HEK293 (cell line): ENCODE measurements at regions not wholly inside any gene's neighbourhood (a gene's known extent, or its start where the extent isn't known, plus 50 kb on each side); places are given as distances from the start of the nearest gene placed in this dataset.

Experiments used
- CTCF ChIA-PET: fragments of 350-600 bp; formaldehyde crosslinking; extraction: SDS; loops from one replicate; lab custom pipeline; 2021; ENCODE audit warnings: antibody characterized with exemption; lab: Yijun Ruan, JAX
- POLR2A ChIA-PET: fragments of 300-600 bp; formaldehyde crosslinking; extraction: SDS; loops from one replicate; lab custom pipeline; 2020; ENCODE audit warnings: antibody characterized with exemption, inconsistent platforms; lab: Yijun Ruan, JAX
- H3K27ac ChIP-seq: fragments of 200-500 bp; sonication (Bioruptor generic); 2 replicates; pipeline ENCODE4 v1.5.1; 2014; ENCODE audit warnings: low read depth, low read length, control low read depth, inconsistent platforms; ENCODE audit errors: extremely low read depth
- H3K36me3 ChIP-seq, 2 experiments: fragments of 200-500 bp in 1 of 2; sonication (Bioruptor generic) in 1 of 2; 1 replicate in 1 of 2; 2 replicates in 1 of 2; pipeline ENCODE4 v1.5.1; 2014 to 2017; ENCODE audit warnings: inconsistent platforms in 2 of 2, low read length in 2 of 2; ENCODE audit not compliant: control insufficient read depth in 2 of 2, insufficient read depth in 1 of 2
- H3K4me1 ChIP-seq: fragments of 200-500 bp; sonication (Bioruptor generic); 2 replicates; pipeline ENCODE4 v1.5.1; 2014; ENCODE audit warnings: mild to moderate bottlenecking, low read length, inconsistent platforms; ENCODE audit not compliant: control insufficient read depth, insufficient read depth
- H3K4me3 ChIP-seq: 2 replicates; pipeline ENCODE4 v1.5.1; 2011; ENCODE audit warnings: low read depth, mild to moderate bottlenecking, control low read depth, low read length, moderate library complexity
- H3K9me3 ChIP-seq: fragments of 200-500 bp; sonication (Bioruptor generic); 2 replicates; pipeline ENCODE4 v1.5.1; 2014; ENCODE audit warnings: low read depth, low read length, inconsistent platforms; ENCODE audit not compliant: control insufficient read depth, insufficient read depth
- HOXA7 ChIP-seq: sonication (generic); formaldehyde crosslinking; IDR thresholded peaks from 2 replicates; pipeline ENCODE4 v1.8.1; 2022; ENCODE audit warnings: missing genetic modification reagents, borderline replicate concordance
- MEIS1 ChIP-seq: sonication (generic); formaldehyde crosslinking; IDR thresholded peaks from 2 replicates; pipeline ENCODE4 v1.8.1; 2022; ENCODE audit warnings: missing genetic modification reagents, mild to moderate bottlenecking, borderline replicate concordance
- SETDB1 ChIP-seq: IDR thresholded peaks from one replicate; pipeline ENCODE4 v1.6.1; 2017; ENCODE audit warnings: mild to moderate bottlenecking, low read length, moderate library complexity, mixed read lengths; ENCODE audit not compliant: insufficient read length
- SP2 ChIP-seq: fragments of 450-650 bp; formaldehyde crosslinking; IDR thresholded peaks from 2 replicates; pipeline ENCODE4 v1.5.1; 2016; ENCODE audit warnings: missing biosample characterization, missing genetic modification characterization
- SP7 ChIP-seq: fragments of 450-650 bp; formaldehyde crosslinking; IDR thresholded peaks from 2 replicates; pipeline ENCODE4 v1.5.1; 2016; ENCODE audit warnings: missing biosample characterization, missing genetic modification characterization
- YY1 ChIP-seq: fragments of 450-650 bp; formaldehyde crosslinking; IDR thresholded peaks from 2 replicates; pipeline ENCODE4 v1.5.1; 2018; ENCODE audit warnings: missing biosample characterization, missing genetic modification characterization
- ZBTB20 ChIP-seq: fragments of 450-650 bp; formaldehyde crosslinking; IDR thresholded peaks from 2 replicates; pipeline ENCODE4 v1.5.1; 2016; ENCODE audit warnings: missing biosample characterization, missing genetic modification characterization
- ZBTB7A ChIP-seq: fragments of 450-650 bp; formaldehyde crosslinking; IDR thresholded peaks from 2 replicates; pipeline ENCODE4 v1.5.1; 2016; ENCODE audit warnings: low read depth, missing biosample characterization, missing genetic modification characterization
- ZFP69B ChIP-seq: fragments of 450-650 bp; formaldehyde crosslinking; IDR thresholded peaks from 2 replicates; pipeline ENCODE4 v1.5.1; 2016; ENCODE audit warnings: missing biosample characterization, missing genetic modification characterization
- ZNF121 ChIP-seq: fragments of 450-650 bp; formaldehyde crosslinking; IDR thresholded peaks from 2 replicates; pipeline ENCODE4 v1.5.1; 2016; ENCODE audit warnings: missing biosample characterization, missing genetic modification characterization
- ZNF140 ChIP-seq: fragments of 450-650 bp; formaldehyde crosslinking; IDR thresholded peaks from 2 replicates; pipeline ENCODE4 v1.5.1; 2016; ENCODE audit warnings: missing biosample characterization, missing genetic modification characterization
- ZNF184 ChIP-seq: fragments of 450-650 bp; IDR thresholded peaks from 2 replicates; pipeline ENCODE4 v1.5.1; 2018; ENCODE audit warnings: missing biosample characterization, mild to moderate bottlenecking, missing genetic modification characterization
- ZNF223 ChIP-seq: fragments of 450-650 bp; formaldehyde crosslinking; IDR thresholded peaks from 2 replicates; pipeline ENCODE4 v1.5.1; 2016; ENCODE audit warnings: missing biosample characterization, missing genetic modification characterization
- ZNF266 ChIP-seq: fragments of 450-650 bp; formaldehyde crosslinking; IDR thresholded peaks from 2 replicates; pipeline ENCODE4 v1.5.1; 2016; ENCODE audit warnings: missing biosample characterization, missing genetic modification characterization, low read depth
- ZNF514 ChIP-seq: fragments of 450-650 bp; formaldehyde crosslinking; IDR thresholded peaks from 2 replicates; pipeline ENCODE4 v1.5.1; 2016; ENCODE audit warnings: missing biosample characterization, missing genetic modification characterization
- ZNF530 ChIP-seq: fragments of 450-650 bp; formaldehyde crosslinking; IDR thresholded peaks from 2 replicates; pipeline ENCODE4 v1.5.1; 2016; ENCODE audit warnings: low read depth, missing biosample characterization, missing genetic modification characterization
- ZNF549 ChIP-seq: fragments of 450-650 bp; IDR thresholded peaks from 2 replicates; pipeline ENCODE4 v1.5.1; 2018; ENCODE audit warnings: missing biosample characterization, missing genetic modification characterization, mild to moderate bottlenecking, inconsistent platforms, moderate library complexity
- ZNF596 ChIP-seq: fragments of 450-650 bp; IDR thresholded peaks from 2 replicates; pipeline ENCODE4 v1.5.0; 2018; ENCODE audit warnings: missing biosample characterization, mild to moderate bottlenecking, missing genetic modification characterization, moderate library complexity
- ZNF707 ChIP-seq: fragments of 450-650 bp; formaldehyde crosslinking; IDR thresholded peaks from 2 replicates; pipeline ENCODE4 v1.5.1; 2016; ENCODE audit warnings: missing biosample characterization, missing genetic modification characterization
- ZNF837 ChIP-seq: fragments of 450-650 bp; formaldehyde crosslinking; IDR thresholded peaks from 2 replicates; pipeline ENCODE4 v1.5.1; 2016; ENCODE audit warnings: missing biosample characterization, missing genetic modification characterization
- TF ChIP-seq, protein P1 (sequence below): fragments of 450-650 bp; formaldehyde crosslinking; IDR thresholded peaks from 2 replicates; pipeline ENCODE4 v1.5.1; 2017; ENCODE audit warnings: missing biosample characterization, missing genetic modification characterization
- TF ChIP-seq, protein P2 (sequence below): fragments of 450-650 bp; formaldehyde crosslinking; IDR thresholded peaks from 2 replicates; pipeline ENCODE4 v1.5.1; 2016; ENCODE audit warnings: missing biosample characterization, missing genetic modification characterization, borderline replicate concordance
- TF ChIP-seq, protein P3 (sequence below): fragments of 450-650 bp; formaldehyde crosslinking; IDR thresholded peaks from 2 replicates; pipeline ENCODE4 v1.5.1; 2016; ENCODE audit warnings: missing biosample characterization, missing genetic modification characterization
- TF ChIP-seq, protein P4 (sequence below): fragments of 450-650 bp; formaldehyde crosslinking; IDR thresholded peaks from 2 replicates; pipeline ENCODE4 v1.5.1; 2016; ENCODE audit warnings: missing biosample characterization, missing genetic modification characterization

DNA sequence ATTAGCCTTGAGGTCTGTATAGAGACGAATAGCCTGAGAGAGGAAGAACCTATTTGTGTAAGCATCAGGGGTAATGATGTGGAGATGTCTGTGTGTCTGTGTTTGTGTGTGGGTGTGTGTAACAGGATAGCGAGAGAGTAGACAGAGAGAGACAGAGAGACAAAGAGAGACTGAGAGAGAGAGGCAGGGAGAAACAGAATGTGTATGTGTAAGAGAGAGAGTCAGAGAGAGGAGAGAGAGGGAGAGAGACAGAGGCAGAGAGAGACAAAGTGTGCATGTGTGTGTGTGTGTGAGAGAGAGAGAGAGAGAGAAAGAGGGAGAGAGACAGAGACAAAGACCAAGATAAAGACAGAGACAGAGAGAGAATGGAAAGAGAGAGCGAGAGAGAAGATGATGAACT, 396.1 kb downstream of the PAX1 start:
- ChIA-PET CTCF (interaction anchor here (0.7 kb wide), 1 partner anchor 443 kb away, joined by 3 read pairs; no protein-coding TSS in a partner anchor), POLR2A (no interaction called here)

DNA sequence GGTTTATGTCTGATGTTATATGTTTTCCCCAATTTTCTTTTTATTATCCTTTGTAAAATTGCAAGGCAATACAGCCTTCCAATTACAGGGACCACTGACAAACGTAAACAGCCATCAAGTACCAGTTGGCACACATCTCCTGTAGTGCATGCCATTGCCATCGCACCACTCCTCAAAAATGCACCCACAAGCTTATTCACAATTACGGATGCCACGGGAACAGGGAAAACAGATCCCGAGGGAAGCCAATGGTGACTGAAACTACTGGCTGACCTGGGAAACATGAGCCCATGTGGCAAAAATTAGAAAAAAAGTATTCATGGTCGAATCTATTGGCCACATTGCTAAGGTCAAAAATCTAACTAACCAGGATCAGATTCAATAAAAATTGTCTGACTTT, 395.2 kb downstream of the PAX1 start:
- Histone ChIP-seq H3K36me3 (no peaks in the 10 kb centered on the region), H3K27ac (no peak overlapping the region), H3K4me1 (no peaks in the 10 kb centered on the region), H3K4me3 (no peak overlapping the region), H3K9me3 (no peaks in the 10 kb centered on the region)
- CTCF ChIA-PET = interaction anchor here (1.1 kb wide), 1 partner anchor 460 kb away, joined by 4 read pairs; no protein-coding TSS in a partner anchor
- POLR2A ChIA-PET = no interaction called here
- TF ChIP-seq, protein P1, sequence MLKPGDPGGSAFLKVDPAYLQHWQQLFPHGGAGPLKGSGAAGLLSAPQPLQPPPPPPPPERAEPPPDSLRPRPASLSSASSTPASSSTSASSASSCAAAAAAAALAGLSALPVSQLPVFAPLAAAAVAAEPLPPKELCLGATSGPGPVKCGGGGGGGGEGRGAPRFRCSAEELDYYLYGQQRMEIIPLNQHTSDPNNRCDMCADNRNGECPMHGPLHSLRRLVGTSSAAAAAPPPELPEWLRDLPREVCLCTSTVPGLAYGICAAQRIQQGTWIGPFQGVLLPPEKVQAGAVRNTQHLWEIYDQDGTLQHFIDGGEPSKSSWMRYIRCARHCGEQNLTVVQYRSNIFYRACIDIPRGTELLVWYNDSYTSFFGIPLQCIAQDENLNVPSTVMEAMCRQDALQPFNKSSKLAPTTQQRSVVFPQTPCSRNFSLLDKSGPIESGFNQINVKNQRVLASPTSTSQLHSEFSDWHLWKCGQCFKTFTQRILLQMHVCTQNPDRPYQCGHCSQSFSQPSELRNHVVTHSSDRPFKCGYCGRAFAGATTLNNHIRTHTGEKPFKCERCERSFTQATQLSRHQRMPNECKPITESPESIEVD (tag by site-specific recombination) = no peak
- no peak for TF ChIP-seq ZNF530 (tag by site-specific recombination)
- TF ChIP-seq, protein P2, sequence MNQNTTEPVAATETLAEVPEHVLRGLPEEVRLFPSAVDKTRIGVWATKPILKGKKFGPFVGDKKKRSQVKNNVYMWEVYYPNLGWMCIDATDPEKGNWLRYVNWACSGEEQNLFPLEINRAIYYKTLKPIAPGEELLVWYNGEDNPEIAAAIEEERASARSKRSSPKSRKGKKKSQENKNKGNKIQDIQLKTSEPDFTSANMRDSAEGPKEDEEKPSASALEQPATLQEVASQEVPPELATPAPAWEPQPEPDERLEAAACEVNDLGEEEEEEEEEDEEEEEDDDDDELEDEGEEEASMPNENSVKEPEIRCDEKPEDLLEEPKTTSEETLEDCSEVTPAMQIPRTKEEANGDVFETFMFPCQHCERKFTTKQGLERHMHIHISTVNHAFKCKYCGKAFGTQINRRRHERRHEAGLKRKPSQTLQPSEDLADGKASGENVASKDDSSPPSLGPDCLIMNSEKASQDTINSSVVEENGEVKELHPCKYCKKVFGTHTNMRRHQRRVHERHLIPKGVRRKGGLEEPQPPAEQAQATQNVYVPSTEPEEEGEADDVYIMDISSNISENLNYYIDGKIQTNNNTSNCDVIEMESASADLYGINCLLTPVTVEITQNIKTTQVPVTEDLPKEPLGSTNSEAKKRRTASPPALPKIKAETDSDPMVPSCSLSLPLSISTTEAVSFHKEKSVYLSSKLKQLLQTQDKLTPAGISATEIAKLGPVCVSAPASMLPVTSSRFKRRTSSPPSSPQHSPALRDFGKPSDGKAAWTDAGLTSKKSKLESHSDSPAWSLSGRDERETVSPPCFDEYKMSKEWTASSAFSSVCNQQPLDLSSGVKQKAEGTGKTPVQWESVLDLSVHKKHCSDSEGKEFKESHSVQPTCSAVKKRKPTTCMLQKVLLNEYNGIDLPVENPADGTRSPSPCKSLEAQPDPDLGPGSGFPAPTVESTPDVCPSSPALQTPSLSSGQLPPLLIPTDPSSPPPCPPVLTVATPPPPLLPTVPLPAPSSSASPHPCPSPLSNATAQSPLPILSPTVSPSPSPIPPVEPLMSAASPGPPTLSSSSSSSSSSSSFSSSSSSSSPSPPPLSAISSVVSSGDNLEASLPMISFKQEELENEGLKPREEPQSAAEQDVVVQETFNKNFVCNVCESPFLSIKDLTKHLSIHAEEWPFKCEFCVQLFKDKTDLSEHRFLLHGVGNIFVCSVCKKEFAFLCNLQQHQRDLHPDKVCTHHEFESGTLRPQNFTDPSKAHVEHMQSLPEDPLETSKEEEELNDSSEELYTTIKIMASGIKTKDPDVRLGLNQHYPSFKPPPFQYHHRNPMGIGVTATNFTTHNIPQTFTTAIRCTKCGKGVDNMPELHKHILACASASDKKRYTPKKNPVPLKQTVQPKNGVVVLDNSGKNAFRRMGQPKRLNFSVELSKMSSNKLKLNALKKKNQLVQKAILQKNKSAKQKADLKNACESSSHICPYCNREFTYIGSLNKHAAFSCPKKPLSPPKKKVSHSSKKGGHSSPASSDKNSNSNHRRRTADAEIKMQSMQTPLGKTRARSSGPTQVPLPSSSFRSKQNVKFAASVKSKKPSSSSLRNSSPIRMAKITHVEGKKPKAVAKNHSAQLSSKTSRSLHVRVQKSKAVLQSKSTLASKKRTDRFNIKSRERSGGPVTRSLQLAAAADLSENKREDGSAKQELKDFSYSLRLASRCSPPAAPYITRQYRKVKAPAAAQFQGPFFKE (tag by site-specific recombination) = no peak
- no peak for TF ChIP-seq ZNF837 (tag by site-specific recombination)
- no peak for TF ChIP-seq ZNF707 (tag by site-specific recombination)
- TF ChIP-seq, protein P3, sequence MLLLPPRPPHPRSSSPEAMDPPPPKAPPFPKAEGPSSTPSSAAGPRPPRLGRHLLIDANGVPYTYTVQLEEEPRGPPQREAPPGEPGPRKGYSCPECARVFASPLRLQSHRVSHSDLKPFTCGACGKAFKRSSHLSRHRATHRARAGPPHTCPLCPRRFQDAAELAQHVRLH (tag by site-specific recombination) = no peak
- TF ChIP-seq YY1 (tag by site-specific recombination) = no peak

More for the DNA sequence above, 396.1 kb downstream of the PAX1 start:
- no peaks in the 10 kb centered on the region for H3K4me1 ChIP-seq
- no peak overlapping the region for H3K27ac ChIP-seq
- TF ChIP-seq ZNF266 (tag by site-specific recombination) (peak; percentile 20; the same call in 1 of the 2 replicates), HOXA7 (CRISPR knock-in tag) (no peak), ZNF549 (tag by site-specific recombination) (no peak)
- no peaks in the 10 kb centered on the region for H3K36me3 ChIP-seq
- H3K9me3 ChIP-seq = no peaks in the 10 kb centered on the region
- no peak overlapping the region for H3K4me3 ChIP-seq

DNA sequence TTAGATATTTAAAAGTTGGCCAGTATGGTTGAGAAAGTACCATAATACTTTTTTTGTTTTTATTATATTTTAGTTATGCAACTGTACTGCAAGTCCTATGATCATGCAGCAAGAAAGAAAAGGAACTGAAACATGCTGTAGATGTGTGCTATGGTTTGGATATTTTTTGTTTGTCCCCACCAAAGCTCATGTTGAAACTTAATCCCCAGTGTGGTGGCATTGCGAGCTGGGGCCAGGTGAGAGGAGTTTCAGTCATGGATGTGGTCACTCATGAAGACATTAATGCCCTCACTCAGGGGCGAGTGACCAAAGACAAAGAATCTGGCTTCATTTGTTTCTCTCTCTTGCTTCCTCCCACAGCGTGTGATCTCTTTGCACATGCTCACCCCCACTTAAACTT, 393.9 kb downstream of the PAX1 start:
- Histone ChIP-seq H3K4me1 (no peaks in the 10 kb centered on the region), H3K9me3 (no peaks in the 10 kb centered on the region), H3K27ac (no peak overlapping the region), H3K4me3 (no peak overlapping the region), H3K36me3 (no peaks in the 10 kb centered on the region)
- TF ChIP-seq SETDB1 = no peak
- TF ChIP-seq ZNF223 (tag by site-specific recombination) = no peak
- TF ChIP-seq ZBTB20 (tag by site-specific recombination) = no peak
- no peak for TF ChIP-seq MEIS1 (CRISPR knock-in tag)
- TF ChIP-seq, protein P4, sequence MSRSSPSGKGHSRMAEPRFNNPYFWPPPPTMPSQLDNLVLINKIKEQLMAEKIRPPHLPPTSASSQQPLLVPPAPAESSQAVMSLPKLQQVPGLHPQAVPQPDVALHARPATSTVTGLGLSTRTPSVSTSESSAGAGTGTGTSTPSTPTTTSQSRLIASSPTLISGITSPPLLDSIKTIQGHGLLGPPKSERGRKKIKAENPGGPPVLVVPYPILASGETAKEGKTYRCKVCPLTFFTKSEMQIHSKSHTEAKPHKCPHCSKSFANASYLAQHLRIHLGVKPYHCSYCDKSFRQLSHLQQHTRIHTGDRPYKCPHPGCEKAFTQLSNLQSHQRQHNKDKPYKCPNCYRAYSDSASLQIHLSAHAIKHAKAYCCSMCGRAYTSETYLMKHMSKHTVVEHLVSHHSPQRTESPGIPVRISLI (tag by site-specific recombination) = no peak
- TF ChIP-seq ZNF121 (tag by site-specific recombination) = no peak
- TF ChIP-seq ZNF596 (tag by site-specific recombination) = no peak
- no peak for TF ChIP-seq SP2 (tag by site-specific recombination)
- TF ChIP-seq ZNF549 (tag by site-specific recombination) = no peak
- TF ChIP-seq SP7 (tag by site-specific recombination) = no peak
- no peak for TF ChIP-seq ZNF140
- no peak for TF ChIP-seq ZNF184 (tag by site-specific recombination)
- TF ChIP-seq ZNF514 (tag by site-specific recombination) = no peak
- no peak for TF ChIP-seq ZFP69B
- no peak for TF ChIP-seq ZBTB7A (tag by site-specific recombination)
- POLR2A ChIA-PET = no interaction called here
- CTCF ChIA-PET = interaction anchor here (0.5 to 0.7 kb wide), 2 partner anchors 43 to 70 kb away, joined by 3 read pairs; no protein-coding TSS in a partner anchor
